HG03064 (cell line): ENCODE measurements at regions not wholly inside any gene's neighbourhood (a gene's known extent, or its start where the extent isn't known, plus 50 kb on each side); places are given as distances from the start of the nearest gene placed in this dataset.
"Not testable (repeated sequence)": the region's sequence is repeated elsewhere in the genome, so short reads cannot be mapped to it uniquely, and the experiment has no call there.

ENCODE experiments used
- ATAC-seq: cut with Tn5 transposase; IDR thresholded peaks from one replicate; pipeline ENCODE4 v1.9.1; 2021; ENCODE audit warnings: low read depth; ENCODE audit not compliant: unreplicated experiment

GRCh38 chr5:125412561-125413495 is 666.4 kb upstream of the ZNF608 start:
- ATAC-seq, result peak; percentile 49

GRCh38 chr5:125413496-125414274 is 667.2 kb upstream of the ZNF608 start:
- ATAC-seq, result no peak

GRCh38 chr5:125415126-125415525 is 668.7 kb upstream of the ZNF608 start:
- no peak for ATAC-seq

- ATAC-seq, result no peak
These were observed 669.6 kb upstream of the ZNF608 start for GRCh38 chr5:125416055-125416454.

- ATAC-seq, result no peak
These were observed 674.6 kb upstream of the ZNF608 start for GRCh38 chr5:125421006-125421405.

GRCh38 chr5:125422342-125422741 is 675.9 kb upstream of the ZNF608 start:
- no peak for ATAC-seq

- no peak for ATAC-seq
These were observed 678.1 kb upstream of the ZNF608 start for GRCh38 chr5:125424402-125425141.

- ATAC-seq, result no peak
These were observed 683.1 kb upstream of the ZNF608 start for GRCh38 chr5:125429498-125429897.

- ATAC-seq, result no peak
These were observed 687.0 kb upstream of the ZNF608 start for GRCh38 chr5:125433457-125433856.

GRCh38 chr5:125439243-125439642 is 692.8 kb upstream of the ZNF608 start:
- ATAC-seq, result no peak

- no peak for ATAC-seq
These were observed 694.5 kb upstream of the ZNF608 start for GRCh38 chr5:125440905-125441304.

GRCh38 chr5:125446986-125447385 is 700.5 kb upstream of the ZNF608 start:
- no peak for ATAC-seq

- no peak for ATAC-seq
These were observed 704.3 kb upstream of the ZNF608 start for GRCh38 chr5:125450771-125451170.

- no peak for ATAC-seq
These were observed 705.2 kb upstream of the ZNF608 start for GRCh38 chr5:125451622-125452021.

GRCh38 chr5:125452991-125453390 is 706.6 kb upstream of the ZNF608 start:
- no peak for ATAC-seq

GRCh38 chr5:125455041-125455440 is 708.6 kb upstream of the ZNF608 start:
- ATAC-seq, result no peak

- not testable (repeated sequence) for ATAC-seq
These were observed 709.6 kb upstream of the ZNF608 start for GRCh38 chr5:125456005-125456404.

- ATAC-seq, result no peak
These were observed 711.2 kb upstream of the ZNF608 start for GRCh38 chr5:125457617-125458016.

GRCh38 chr5:125458949-125459348 is 712.5 kb upstream of the ZNF608 start:
- ATAC-seq, result not testable (repeated sequence)

- no peak for ATAC-seq
These were observed 715.2 kb upstream of the ZNF608 start for GRCh38 chr5:125461641-125462072.
